RWPE2 (cell line): ENCODE measurements at regions not wholly inside any gene's neighbourhood (a gene's known extent, or its start where the extent isn't known, plus 50 kb on each side); places are given as distances from the start of the nearest gene placed in this dataset.
A peak's percentile ranks its signal among the peaks of the same experiment; 100 is the strongest.

Experiments
- ATAC-seq: fragments of 200-7000 bp; cut with Tn5 transposase; 3 replicates; pipeline ENCODE4 v1.9.1; 2021; ENCODE audit warnings: low read depth
- DNase-seq: peaks from one replicate; pipeline ENCODE4 v3.0.0-alpha.2; 2020; ENCODE audit warnings: low spot score
- H3K27ac ChIP-seq: fragments of 450-650 bp; 2 replicates; pipeline ENCODE4 v1.5.1; 2017; ENCODE audit warnings: mild to moderate bottlenecking; ENCODE audit not compliant: poor library complexity, severe bottlenecking
- H3K27me3 ChIP-seq: fragments of 250-450 bp; sonication (Bioruptor Pico); 2 replicates; pipeline ENCODE4 v1.5.1; 2021; ENCODE audit warnings: mild to moderate bottlenecking, moderate library complexity; ENCODE audit not compliant: insufficient read depth, poor library complexity, severe bottlenecking
- H3K36me3 ChIP-seq: fragments of 250-450 bp; sonication (Bioruptor Pico); 2 replicates; pipeline ENCODE4 v1.5.1; 2020; ENCODE audit warnings: low read depth, mild to moderate bottlenecking, moderate library complexity
- H3K4me1 ChIP-seq: fragments of 250-450 bp; sonication (Bioruptor Pico); 2 replicates; pipeline ENCODE4 v1.5.1; 2021; ENCODE audit warnings: mild to moderate bottlenecking, moderate library complexity; ENCODE audit not compliant: insufficient read depth, poor library complexity, severe bottlenecking
- H3K4me3 ChIP-seq: fragments of 250-450 bp; sonication (Bioruptor Pico); 2 replicates; pipeline ENCODE4 v1.5.1; 2021; ENCODE audit warnings: mild to moderate bottlenecking, moderate library complexity; ENCODE audit not compliant: severe bottlenecking
- H3K9me3 ChIP-seq: fragments of 250-450 bp; sonication (Bioruptor Pico); 2 replicates; pipeline ENCODE4 v1.5.1; 2021; ENCODE audit warnings: mild to moderate bottlenecking, moderate library complexity; ENCODE audit not compliant: severe bottlenecking
- CTCF ChIP-seq: fragments of 450-650 bp; IDR thresholded peaks from one replicate; pipeline ENCODE4 v1.5.1; 2017; ENCODE audit warnings: mild to moderate bottlenecking, moderate library complexity; ENCODE audit not compliant: poor library complexity, severe bottlenecking

- H3K36me3 ChIP-seq = no peaks in the 10 kb centered on the region
- DNase-seq (no peak), ATAC-seq (no peak)
Measured at GRCh38 chr4:111838406-111838930, 306.8 kb upstream of the FAM241A start.

GRCh38 chr4:111839141-111839540, 306.1 kb upstream of the FAM241A start:
- DNase-seq = no peak
- Histone ChIP-seq H3K9me3 (no peaks in the 10 kb centered on the region), H3K27me3 (no peaks in the 10 kb centered on the region), H3K36me3 (no peaks in the 10 kb centered on the region), H3K4me1 (no peaks in the 10 kb centered on the region), H3K4me3 (no peak overlapping the region), H3K27ac (no peak overlapping the region)
- no peak for ATAC-seq
- TF ChIP-seq CTCF = no peak

More at GRCh38 chr4:111838406-111838930, 306.8 kb upstream of the FAM241A start:
- TF ChIP-seq CTCF = no peak
- H3K27ac ChIP-seq = no peak overlapping the region
- H3K9me3 ChIP-seq = no peaks in the 10 kb centered on the region
- no peak overlapping the region for H3K4me3 ChIP-seq
- H3K4me1 ChIP-seq = no peaks in the 10 kb centered on the region
- no peaks in the 10 kb centered on the region for H3K27me3 ChIP-seq

- H3K27me3 ChIP-seq = no peaks in the 10 kb centered on the region
- H3K4me3 ChIP-seq = no peak overlapping the region
- no peaks in the 10 kb centered on the region for H3K36me3 ChIP-seq
- no peak overlapping the region for H3K27ac ChIP-seq
- TF ChIP-seq CTCF = no peak
- no peak for DNase-seq
- no peak for ATAC-seq
- H3K4me1 ChIP-seq = no peaks in the 10 kb centered on the region
- no peaks in the 10 kb centered on the region for H3K9me3 ChIP-seq
Measured at GRCh38 chr4:111842336-111842735, 302.9 kb upstream of the FAM241A start.

- Histone ChIP-seq H3K36me3 (no peaks in the 10 kb centered on the region), H3K9me3 (no peaks in the 10 kb centered on the region), H3K27ac (no peak overlapping the region), H3K4me3 (no peak overlapping the region), H3K27me3 (peaks cover 4% of the 10 kb centered on the region), H3K4me1 (no peaks in the 10 kb centered on the region)
- peak; percentile 23 for TF ChIP-seq CTCF
- DNase-seq (no peak), ATAC-seq (no peak)
Measured at GRCh38 chr4:111847296-111848008, 297.8 kb upstream of the FAM241A start.

- DNase-seq = no peak
- Histone ChIP-seq H3K4me3 (no peak overlapping the region), H3K36me3 (no peaks in the 10 kb centered on the region), H3K27ac (no peak overlapping the region), H3K27me3 (peaks cover 10% of the 10 kb centered on the region), H3K9me3 (no peaks in the 10 kb centered on the region), H3K4me1 (no peaks in the 10 kb centered on the region)
- TF ChIP-seq CTCF = no peak
- no peak for ATAC-seq
Measured at GRCh38 chr4:111849746-111850284, 295.4 kb upstream of the FAM241A start.
